Common myeloid progenitor, CD34-positive (primary cell): ENCODE measurements at regions not wholly inside any gene's neighbourhood (a gene's known extent, or its start where the extent isn't known, plus 50 kb on each side); places are given as distances from the start of the nearest gene placed in this dataset.

ENCODE experiments used
- CTCF ChIA-PET: fragments of 350-600 bp; sonication (Branson Sonifier 250); formaldehyde crosslinking; loops from one replicate; lab custom pipeline; 2021; ENCODE audit warnings: antibody characterized with exemption; lab: Charles Lee
- POLR2A ChIA-PET: fragments of 350-600 bp; sonication (Branson Sonifier 250); formaldehyde crosslinking; loops from one replicate; lab custom pipeline; 2021; ENCODE audit warnings: antibody characterized with exemption; lab: Charles Lee
- DNase-seq, 3 donors: peaks; one replicate each; pipeline versions ENCODE4 v3.0.0 to v3.0.0-alpha.2; 2013
- H3K27ac ChIP-seq, 2 experiments: 1 replicate in 1 of 2; 2 replicates in 1 of 2; pipeline ENCODE4 v1.7.0; 2013; ENCODE audit warnings: inconsistent platforms in 2 of 2, low read length in 2 of 2, mild to moderate bottlenecking in 2 of 2, low read depth in 1 of 2, moderate library complexity in 1 of 2; ENCODE audit not compliant: severe bottlenecking in 2 of 2, insufficient read depth in 1 of 2, poor library complexity in 1 of 2
- H3K27me3 ChIP-seq, 5 experiments: replicated peaks in 2 of 5; 1 replicate in 3 of 5; 2 replicates in 2 of 5; pipeline versions ENCODE4 v1.6.1 to v1.7.0; 2013; ENCODE audit warnings: low read length in 4 of 5, mild to moderate bottlenecking in 2 of 5, moderate library complexity in 2 of 5, inconsistent platforms in 1 of 5; ENCODE audit not compliant: insufficient read depth in 5 of 5, control insufficient read depth in 4 of 5
- H3K36me3 ChIP-seq, 4 experiments: 1 replicate in 2 of 4; 2 replicates in 2 of 4; pipeline versions ENCODE4 v1.6.1 to v1.7.0; 2013; ENCODE audit warnings: low read length in 3 of 4, control low read depth in 1 of 4, mild to moderate bottlenecking in 1 of 4; ENCODE audit not compliant: control insufficient read depth in 4 of 4, insufficient read depth in 4 of 4
- H3K4me1 ChIP-seq, 4 experiments: 1 replicate in 3 of 4; 2 replicates in 1 of 4; pipeline versions ENCODE4 v1.6.1 to v1.7.1; 2013; ENCODE audit warnings: low read length in 3 of 4, mild to moderate bottlenecking in 3 of 4, control low read depth in 1 of 4, inconsistent platforms in 1 of 4, moderate library complexity in 1 of 4; ENCODE audit not compliant: control insufficient read depth in 4 of 4, insufficient read depth in 4 of 4; ENCODE audit errors: control extremely low read depth in 1 of 4
- H3K4me3 ChIP-seq, 7 experiments: 1 replicate in 4 of 7; 2 replicates in 3 of 7; pipeline versions ENCODE4 v1.5.1 to v1.7.0; 2013; ENCODE audit warnings: mild to moderate bottlenecking in 7 of 7, low read length in 6 of 7, moderate library complexity in 6 of 7, inconsistent platforms in 2 of 7, low read depth in 2 of 7, control low read depth in 1 of 7; ENCODE audit not compliant: insufficient read depth in 4 of 7, control insufficient read depth in 1 of 7; ENCODE audit errors: extremely low read depth in 1 of 7
- H3K9me3 ChIP-seq, 5 experiments: 1 replicate in 4 of 5; 2 replicates in 1 of 5; pipeline versions ENCODE4 v1.6.1 to v1.7.1; 2013; ENCODE audit warnings: low read length in 4 of 5, mild to moderate bottlenecking in 2 of 5, inconsistent platforms in 1 of 5, low read depth in 1 of 5, moderate library complexity in 1 of 5; ENCODE audit not compliant: control insufficient read depth in 4 of 5, insufficient read depth in 2 of 5; ENCODE audit errors: control extremely low read depth in 1 of 5
- WGBS: methylation state at CpG from one replicate; pipeline ENCODE4 v1.1.5; 2013; ENCODE audit not compliant: insufficient coverage; 5-methylcytosine and 5-hydroxymethylcytosine counted together

GRCh38 chr5:155728146-155728856 lies 598.7 kb upstream of the SGCD start:
- DNase-seq: peak; percentile 14 to 62 (median 43)
- Histone ChIP-seq H3K27me3 (peaks cover 5 to 71% (median 38%) of the 10 kb centered on the region in 5 experiments), H3K27ac (no peak overlapping the region), H3K4me3 (peak overlapping the region in 4 of 7 experiments; percentile 33 to 56 (median 44)), H3K36me3 (no peaks in the 10 kb centered on the region), H3K9me3 (no peaks in the 10 kb centered on the region), H3K4me1 (peaks cover 0 to 13% (median 6%) of the 10 kb centered on the region in 4 experiments)
- POLR2A ChIA-PET: no interaction called here
- CTCF ChIA-PET: no interaction called here
- WGBS: under 1% methylated on average over 68 of the region's 83 CpGs

GRCh38 chr5:155728857-155729683 lies 597.9 kb upstream of the SGCD start:
- H3K4me3 ChIP-seq: peak overlapping the region in 2 of 7 experiments; percentile 33 to 56
- H3K9me3 ChIP-seq: no peaks in the 10 kb centered on the region
- POLR2A ChIA-PET: no interaction called here
- H3K27me3 ChIP-seq: peaks cover 2 to 71% (median 38%) of the 10 kb centered on the region in 5 experiments
- 3% methylated on average over 43 of the region's 54 CpGs for WGBS
- no peak overlapping the region for H3K27ac ChIP-seq
- no peaks in the 10 kb centered on the region for H3K36me3 ChIP-seq
- DNase-seq: peak in 1 of 3 donors; percentile 2
- CTCF ChIA-PET: no interaction called here
- H3K4me1 ChIP-seq: peaks cover 0 to 13% (median 6%) of the 10 kb centered on the region in 4 experiments

DNA sequence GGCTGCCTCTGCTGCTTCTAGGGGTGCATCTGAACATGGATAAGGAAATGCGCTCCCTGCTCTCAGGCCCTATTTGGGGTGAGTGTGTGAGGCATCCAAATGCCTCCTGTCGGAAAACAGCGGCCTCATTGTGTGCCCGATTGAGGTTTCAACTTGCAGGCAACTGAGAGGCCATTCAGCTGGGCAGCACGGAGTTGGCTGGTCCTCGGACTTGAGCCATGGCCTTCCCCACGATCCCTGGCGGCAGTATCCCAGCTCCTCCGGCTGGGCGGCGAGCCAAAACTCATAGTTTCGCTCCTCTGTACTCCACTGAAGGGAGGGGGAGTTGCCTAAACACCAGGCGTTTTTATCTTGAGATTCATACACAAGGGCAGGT lies 597.3 kb upstream of the SGCD start:
- H3K36me3 ChIP-seq: no peaks in the 10 kb centered on the region
- no peak overlapping the region for H3K4me3 ChIP-seq
- H3K4me1 ChIP-seq: peaks cover 0 to 13% (median 6%) of the 10 kb centered on the region in 4 experiments
- ChIA-PET POLR2A (no interaction called here), CTCF (no interaction called here)
- peaks cover 0 to 71% (median 34%) of the 10 kb centered on the region in 5 experiments for H3K27me3 ChIP-seq
- DNase-seq: no peak
- no peak overlapping the region for H3K27ac ChIP-seq
- no peaks in the 10 kb centered on the region for H3K9me3 ChIP-seq
- 8% methylated on average over 11 of the region's 13 CpGs for WGBS

DNA sequence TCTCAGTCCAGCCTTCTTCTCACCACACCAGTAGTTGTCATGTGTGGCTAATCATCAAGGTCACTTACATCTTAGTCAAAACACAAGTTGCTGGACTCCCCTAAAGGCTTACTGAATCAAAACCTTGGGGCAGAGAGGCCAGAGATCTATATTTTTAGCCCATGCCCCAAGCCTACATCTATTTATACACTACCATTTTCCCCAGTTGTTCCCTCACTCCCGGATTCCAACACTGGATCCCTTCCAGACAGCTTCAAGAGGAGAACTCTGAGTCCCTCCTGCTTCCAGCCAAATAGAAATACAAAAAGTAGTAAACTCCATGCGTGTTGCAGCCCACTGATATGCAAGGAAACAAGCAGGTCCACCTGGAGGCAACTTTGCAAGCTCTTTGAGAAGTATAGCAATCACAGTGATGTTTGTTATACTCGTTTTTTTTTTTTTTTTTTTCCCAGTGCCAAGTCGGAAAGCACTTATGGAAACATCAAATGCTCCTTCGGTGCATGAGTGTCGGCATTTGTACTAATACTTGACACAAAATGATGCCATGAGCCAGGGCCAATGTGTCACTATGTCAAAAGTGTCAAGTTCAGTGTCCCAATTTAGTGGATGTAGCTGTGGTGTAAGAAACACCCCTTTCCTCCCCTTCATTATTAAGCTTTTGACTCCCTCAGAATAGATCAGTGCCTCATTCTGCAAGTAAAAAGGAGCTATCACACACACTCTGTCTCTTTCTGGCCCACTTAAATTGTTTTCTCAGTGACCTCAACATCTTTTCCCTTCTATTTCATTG lies 594.2 kb upstream of the SGCD start:
- WGBS: 40% methylated on average over 3 of the region's 6 CpGs
- Histone ChIP-seq H3K4me3 (no peak overlapping the region), H3K9me3 (no peaks in the 10 kb centered on the region), H3K27ac (no peak overlapping the region), H3K27me3 (peaks cover 0 to 48% (median 20%) of the 10 kb centered on the region in 5 experiments), H3K36me3 (no peaks in the 10 kb centered on the region), H3K4me1 (peaks cover 0 to 10% (median 4%) of the 10 kb centered on the region in 4 experiments)
- no peak for DNase-seq
- ChIA-PET CTCF (no interaction called here), POLR2A (no interaction called here)

- H3K9me3 ChIP-seq: no peaks in the 10 kb centered on the region
- H3K27me3 ChIP-seq: peaks cover 0 to 37% (median 17%) of the 10 kb centered on the region in 5 experiments
- H3K27ac ChIP-seq: no peak overlapping the region
- no peak overlapping the region for H3K4me3 ChIP-seq
- WGBS: 80% methylated on average over 1 of the region's 1 CpG
- ChIA-PET CTCF (no interaction called here), POLR2A (no interaction called here)
- H3K4me1 ChIP-seq: no peaks in the 10 kb centered on the region
- no peak for DNase-seq
- no peaks in the 10 kb centered on the region for H3K36me3 ChIP-seq
These were observed 593.0 kb upstream of the SGCD start for GRCh38 chr5:155733935-155734334.

DNA sequence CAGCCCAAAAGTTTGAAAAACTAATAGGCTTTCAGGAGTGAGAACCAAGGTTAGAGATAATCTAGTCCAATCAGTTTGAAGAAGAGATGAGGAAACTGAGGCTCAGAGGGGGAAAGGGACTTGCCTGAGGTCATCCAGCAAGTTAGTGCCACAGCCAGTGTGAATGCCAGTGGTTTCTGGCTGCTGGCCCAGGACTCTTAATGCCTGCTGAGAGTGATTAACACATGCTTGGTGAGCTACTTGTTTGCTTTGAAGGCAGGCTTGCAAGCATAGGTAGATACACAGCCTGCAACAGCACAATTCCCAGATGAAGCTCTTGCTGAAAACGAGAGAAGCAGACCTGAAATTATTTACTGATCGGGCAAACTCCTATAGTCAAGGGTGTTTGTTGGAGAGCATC lies 591.6 kb upstream of the SGCD start:
- 80% methylated on average over 1 of the region's 2 CpGs for WGBS
- Histone ChIP-seq H3K36me3 (no peaks in the 10 kb centered on the region), H3K9me3 (no peaks in the 10 kb centered on the region), H3K4me3 (no peak overlapping the region), H3K4me1 (no peaks in the 10 kb centered on the region), H3K27me3 (peaks cover 0 to 22% (median 9%) of the 10 kb centered on the region in 5 experiments), H3K27ac (no peak overlapping the region)
- POLR2A ChIA-PET: no interaction called here
- DNase-seq: no peak
- CTCF ChIA-PET: no interaction called here
